Central memory CD8-positive, alpha-beta T cell (primary cell): ENCODE measurements at regions not wholly inside any gene's neighbourhood (a gene's known extent, or its start where the extent isn't known, plus 50 kb on each side); places are given as distances from the start of the nearest gene placed in this dataset.

Source experiments
- ATAC-seq: fragments of 150-1000 bp; cut with Tn5 transposase; replicated peaks from 2 replicates; pipeline ENCODE4 v1.10.0; 2022; ENCODE audit warnings: mild to moderate bottlenecking, moderate FRiP score, moderate number of reproducible peaks; ENCODE audit not compliant: poor library complexity, severe bottlenecking; ENCODE audit errors: extremely low read depth
- DNase-seq, 2 donors: peaks; one replicate each; pipeline ENCODE4 v3.0.0; 2021; ENCODE audit warnings: low spot score in 2 of 2
- H3K27ac Mint-ChIP-seq: one replicate; pipeline ENCODE4 v1.8.0; 2022; ENCODE audit warnings: low read depth, mild to moderate bottlenecking, moderate library complexity, mixed read lengths
- H3K27me3 Mint-ChIP-seq: one replicate; pipeline ENCODE4 v1.8.0; 2022; ENCODE audit warnings: mixed read lengths
- H3K36me3 Mint-ChIP-seq: one replicate; pipeline ENCODE4 v1.8.0; 2022; ENCODE audit warnings: mild to moderate bottlenecking, moderate library complexity, mixed read lengths; ENCODE audit not compliant: insufficient read depth
- H3K4me1 Mint-ChIP-seq: one replicate; pipeline ENCODE4 v1.8.0; 2022; ENCODE audit warnings: mixed read lengths
- H3K4me3 Mint-ChIP-seq: one replicate; pipeline ENCODE4 v1.8.0; 2022; ENCODE audit warnings: mild to moderate bottlenecking, moderate library complexity, mixed read lengths
- H3K9me3 Mint-ChIP-seq: one replicate; pipeline ENCODE4 v1.8.0; 2022; ENCODE audit warnings: mixed read lengths

DNA sequence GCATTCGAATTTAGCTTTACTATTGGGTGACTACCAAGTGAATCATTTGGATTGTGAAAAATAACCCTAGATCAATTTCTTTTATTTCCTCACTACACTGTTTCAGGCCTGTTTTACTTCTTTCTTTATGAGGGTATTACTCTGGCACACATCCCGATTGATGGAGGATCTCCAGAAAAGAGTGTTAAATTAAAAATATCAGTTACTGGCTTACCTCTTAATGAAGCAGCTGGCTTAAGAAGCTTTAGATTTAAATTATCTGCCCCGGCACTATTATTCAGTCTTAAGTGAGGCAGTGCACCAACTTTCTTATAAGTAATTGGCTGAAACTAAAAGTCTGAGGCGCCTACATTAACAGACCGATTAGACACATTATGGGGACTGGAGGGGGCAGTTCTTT lies 1097.4 kb downstream of the TTLL7 start:
- no peaks in the 10 kb centered on the region for H3K4me1 Mint-ChIP-seq
- DNase-seq (no peak), ATAC-seq (no peak)
- H3K9me3 Mint-ChIP-seq = peaks cover 3% of the 10 kb centered on the region
- no peak overlapping the region for H3K27ac Mint-ChIP-seq
- H3K27me3 Mint-ChIP-seq = no peaks in the 10 kb centered on the region
- H3K4me3 Mint-ChIP-seq = no peak overlapping the region
- peaks cover 2% of the 10 kb centered on the region for H3K36me3 Mint-ChIP-seq

DNA sequence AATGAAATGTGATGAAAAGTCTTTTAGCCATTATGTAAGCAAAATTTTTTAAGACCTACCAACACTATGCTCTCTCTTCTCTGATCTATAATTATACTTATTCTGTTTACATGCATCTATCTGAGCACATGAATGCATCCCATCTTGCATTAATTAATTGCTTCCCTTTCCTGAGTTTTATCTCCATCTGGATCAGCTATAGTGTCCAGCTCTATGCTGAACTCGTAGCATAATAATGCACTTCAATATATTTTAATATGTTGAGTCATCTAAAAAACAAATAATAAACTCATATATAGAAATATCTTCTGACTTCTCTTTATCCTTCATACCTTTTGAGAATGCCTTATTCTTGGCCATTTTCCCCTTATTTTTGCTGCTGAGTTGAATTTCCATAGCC lies 1097.8 kb downstream of the TTLL7 start:
- H3K4me1 Mint-ChIP-seq = no peaks in the 10 kb centered on the region

DNA sequence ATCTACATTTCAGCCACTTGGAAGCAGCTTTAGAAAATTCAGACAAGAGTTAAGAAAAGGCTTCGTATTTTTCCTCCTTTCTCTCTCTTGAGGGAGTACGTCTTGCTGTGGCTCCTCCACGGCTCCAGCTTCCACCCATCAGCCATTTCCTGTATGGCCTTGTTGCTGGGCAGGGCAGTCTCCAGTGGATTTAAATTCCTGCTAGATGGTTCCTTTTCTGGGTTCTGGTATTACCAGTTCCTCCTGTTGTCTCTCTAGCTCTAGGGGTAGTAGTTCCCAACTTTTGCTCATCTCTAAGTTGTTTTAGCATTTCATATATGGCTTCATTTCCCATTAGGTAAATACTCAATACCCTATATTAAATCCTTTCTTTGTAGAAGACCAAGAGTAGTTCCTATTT lies 1098.3 kb downstream of the ADGRL2 start:
- Mint-ChIP-seq H3K27me3 (no peaks in the 10 kb centered on the region), H3K27ac (no peak overlapping the region), H3K36me3 (peaks cover 2% of the 10 kb centered on the region), H3K4me3 (no peak overlapping the region), H3K9me3 (peaks cover 6% of the 10 kb centered on the region), H3K4me1 (no peaks in the 10 kb centered on the region)
- DNase-seq (no peak), ATAC-seq (no peak)

More for the DNA sequence above, 1097.8 kb downstream of the TTLL7 start:
- no peak overlapping the region for H3K4me3 Mint-ChIP-seq
- H3K27me3 Mint-ChIP-seq = no peaks in the 10 kb centered on the region
- DNase-seq = no peak
- H3K27ac Mint-ChIP-seq = no peak overlapping the region
- H3K36me3 Mint-ChIP-seq = peaks cover 2% of the 10 kb centered on the region
- peaks cover 5% of the 10 kb centered on the region for H3K9me3 Mint-ChIP-seq
- no peak for ATAC-seq

DNA sequence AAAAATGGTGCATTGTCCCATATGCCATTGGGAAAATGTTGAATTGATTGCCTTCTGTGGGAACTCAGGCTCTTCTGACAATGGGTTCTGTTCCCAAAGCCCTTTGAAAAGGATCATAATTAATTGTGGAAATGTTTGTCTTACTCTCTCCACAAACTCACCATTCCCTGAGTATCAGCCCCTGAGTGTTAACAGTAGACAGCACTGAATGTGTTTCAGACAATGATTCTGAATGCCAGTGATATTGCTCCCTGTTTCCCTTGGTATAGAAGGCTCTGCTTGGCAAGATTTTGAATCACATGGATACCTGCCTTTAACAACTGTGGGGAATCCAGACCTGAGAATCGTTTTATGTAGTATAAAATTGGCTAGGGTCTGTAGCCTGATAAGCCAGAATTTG lies 1096.8 kb downstream of the ADGRL2 start:
- no peaks in the 10 kb centered on the region for H3K27me3 Mint-ChIP-seq
- peaks cover 2% of the 10 kb centered on the region for H3K36me3 Mint-ChIP-seq
- no peak overlapping the region for H3K4me3 Mint-ChIP-seq
- H3K4me1 Mint-ChIP-seq = no peaks in the 10 kb centered on the region
- ATAC-seq (no peak), DNase-seq (no peak)
- H3K27ac Mint-ChIP-seq = no peak overlapping the region
- H3K9me3 Mint-ChIP-seq = peaks cover 11% of the 10 kb centered on the region

DNA sequence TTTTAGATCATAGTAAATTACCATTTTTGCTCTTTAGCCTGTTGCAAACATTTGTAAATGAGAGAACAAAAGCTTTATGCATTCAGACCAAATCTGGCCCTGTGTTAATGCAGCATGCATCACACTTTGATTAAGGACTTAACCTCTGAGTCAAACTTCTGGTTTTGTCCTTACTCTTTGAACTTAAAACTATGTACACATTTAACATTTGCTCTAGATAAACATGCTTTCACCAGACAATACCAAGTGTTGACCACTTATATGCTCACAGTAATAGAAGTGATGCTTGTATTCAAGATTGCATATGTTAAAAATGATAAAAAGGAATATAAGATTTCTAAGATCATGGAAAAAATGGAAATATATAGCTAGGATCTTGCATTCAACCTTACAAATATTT lies 1095.3 kb downstream of the ADGRL2 start:
- no peaks in the 10 kb centered on the region for H3K4me1 Mint-ChIP-seq
- no peaks in the 10 kb centered on the region for H3K27me3 Mint-ChIP-seq
- DNase-seq (no peak), ATAC-seq (no peak)
- H3K27ac Mint-ChIP-seq = no peak overlapping the region
- peaks cover 2% of the 10 kb centered on the region for H3K36me3 Mint-ChIP-seq
- H3K4me3 Mint-ChIP-seq = no peak overlapping the region
- H3K9me3 Mint-ChIP-seq = peaks cover 11% of the 10 kb centered on the region

DNA sequence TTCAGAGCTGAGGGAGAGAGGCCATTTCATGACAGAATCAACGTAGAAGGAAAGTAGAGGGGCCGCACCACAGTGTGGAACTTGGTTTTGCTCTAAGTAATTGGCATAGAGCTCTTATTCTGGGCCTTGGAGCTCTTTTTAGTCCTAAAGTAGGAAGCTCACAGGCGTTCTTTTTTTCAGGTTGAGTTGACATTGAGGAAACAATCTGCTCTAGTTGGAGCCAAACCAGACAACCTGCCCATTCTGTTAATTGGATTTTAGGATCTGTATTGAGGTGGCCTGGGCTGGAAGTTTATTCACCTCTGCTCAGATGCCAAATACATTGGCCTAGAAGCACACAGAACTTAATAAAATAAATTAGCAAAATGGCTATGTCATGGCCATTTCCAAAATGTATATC lies 1093.9 kb downstream of the ADGRL2 start:
- Mint-ChIP-seq H3K9me3 (peaks cover 11% of the 10 kb centered on the region), H3K36me3 (no peaks in the 10 kb centered on the region), H3K27ac (no peak overlapping the region), H3K4me1 (no peaks in the 10 kb centered on the region), H3K27me3 (no peaks in the 10 kb centered on the region), H3K4me3 (no peak overlapping the region)
- DNase-seq = no peak
- no peak for ATAC-seq

DNA sequence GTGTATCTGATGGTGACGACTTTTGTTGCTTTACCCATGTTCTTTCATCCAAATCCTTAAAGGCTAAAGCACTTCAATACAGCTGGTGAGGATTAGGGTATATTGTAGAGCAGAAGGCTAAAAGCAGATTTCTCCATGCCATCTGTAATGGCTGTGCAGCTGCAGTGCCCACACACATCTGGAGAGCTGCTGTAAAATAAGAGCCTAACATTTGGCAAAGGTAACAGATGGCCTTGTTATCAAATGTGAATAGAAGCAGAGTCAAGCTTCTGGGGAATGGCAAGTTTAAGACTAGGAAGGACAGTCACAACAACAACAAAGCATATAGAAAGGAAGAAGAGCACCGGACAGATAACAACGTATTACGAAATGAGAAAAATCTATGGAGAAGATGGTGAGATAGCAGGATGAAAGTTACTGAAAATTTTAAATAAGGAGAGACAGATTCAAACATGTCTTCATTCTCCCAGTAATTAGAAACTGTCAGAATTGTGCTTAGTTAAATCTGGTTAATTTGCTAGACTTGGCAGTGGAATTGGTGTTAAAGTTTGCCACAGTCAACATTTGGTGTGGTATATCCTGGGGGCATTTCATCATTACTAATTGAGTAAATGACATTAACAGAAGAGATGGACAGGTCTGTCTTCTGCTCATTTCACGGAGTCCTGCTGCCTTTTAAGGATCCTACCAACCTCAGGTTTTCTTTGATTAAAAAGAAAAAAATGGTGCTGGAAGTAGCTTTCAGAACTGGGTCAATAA lies 1093.2 kb downstream of the ADGRL2 start:
- ATAC-seq = no peak
- Mint-ChIP-seq H3K36me3 (no peaks in the 10 kb centered on the region), H3K4me1 (no peaks in the 10 kb centered on the region), H3K27me3 (no peaks in the 10 kb centered on the region), H3K9me3 (peaks cover 11% of the 10 kb centered on the region), H3K4me3 (no peak overlapping the region), H3K27ac (no peak overlapping the region)
- DNase-seq = no peak

DNA sequence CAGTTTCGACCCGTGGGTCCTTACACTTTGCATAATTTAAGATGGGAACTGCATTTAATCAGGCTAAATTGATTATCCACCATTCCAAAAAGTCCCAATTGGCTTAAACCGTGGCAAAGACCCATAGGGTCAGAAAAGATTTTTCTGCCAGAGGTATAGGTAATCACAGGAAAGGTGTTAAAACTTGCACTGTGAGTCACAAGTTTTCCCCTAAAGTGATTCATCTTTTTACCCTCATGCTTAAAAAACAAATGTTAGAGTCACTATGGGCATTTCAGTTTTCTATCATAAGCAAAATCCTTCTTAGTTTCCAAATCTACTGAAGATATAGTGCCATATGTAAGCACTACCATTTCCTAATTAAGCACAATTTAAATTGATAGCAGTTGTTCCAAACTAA lies 1079.8 kb downstream of the ADGRL2 start:
- DNase-seq (no peak), ATAC-seq (no peak)
- no peaks in the 10 kb centered on the region for H3K36me3 Mint-ChIP-seq
- no peak overlapping the region for H3K27ac Mint-ChIP-seq
- no peaks in the 10 kb centered on the region for H3K4me1 Mint-ChIP-seq
- no peak overlapping the region for H3K4me3 Mint-ChIP-seq
- peaks cover 11% of the 10 kb centered on the region for H3K9me3 Mint-ChIP-seq
- no peaks in the 10 kb centered on the region for H3K27me3 Mint-ChIP-seq

DNA sequence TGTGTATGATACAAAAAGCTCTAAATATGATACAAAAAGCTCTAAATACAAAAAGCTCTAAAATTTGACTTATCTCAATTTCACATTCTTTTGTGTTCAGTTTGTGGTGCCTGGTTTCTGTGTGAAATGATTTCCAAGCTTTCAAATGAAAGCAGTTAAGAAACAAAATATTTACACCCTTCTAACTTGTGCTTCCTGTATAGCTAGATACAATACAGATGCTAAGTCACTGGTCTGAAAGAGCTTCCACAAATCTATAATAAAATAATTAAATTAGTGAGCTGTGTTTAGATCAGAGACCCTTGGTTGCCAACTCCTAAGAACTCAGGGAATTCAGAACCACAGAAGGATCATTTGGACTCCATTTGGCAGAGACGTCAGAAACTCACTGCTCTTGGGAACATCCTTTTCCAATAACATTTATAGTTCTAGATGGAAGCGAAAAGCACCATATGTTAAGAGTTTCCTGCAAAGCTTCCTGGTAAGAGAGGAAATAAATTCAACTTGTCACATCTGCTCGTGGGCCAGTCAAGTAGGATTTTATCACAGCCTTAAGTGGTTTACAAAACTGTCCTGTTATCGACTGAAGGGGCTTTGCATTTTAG lies 1079.1 kb downstream of the ADGRL2 start:
- peaks cover 12% of the 10 kb centered on the region for H3K9me3 Mint-ChIP-seq
- H3K27ac Mint-ChIP-seq = no peak overlapping the region
- no peak overlapping the region for H3K4me3 Mint-ChIP-seq
- H3K27me3 Mint-ChIP-seq = no peaks in the 10 kb centered on the region
- H3K4me1 Mint-ChIP-seq = no peaks in the 10 kb centered on the region
- DNase-seq (no peak), ATAC-seq (no peak)
- no peaks in the 10 kb centered on the region for H3K36me3 Mint-ChIP-seq

DNA sequence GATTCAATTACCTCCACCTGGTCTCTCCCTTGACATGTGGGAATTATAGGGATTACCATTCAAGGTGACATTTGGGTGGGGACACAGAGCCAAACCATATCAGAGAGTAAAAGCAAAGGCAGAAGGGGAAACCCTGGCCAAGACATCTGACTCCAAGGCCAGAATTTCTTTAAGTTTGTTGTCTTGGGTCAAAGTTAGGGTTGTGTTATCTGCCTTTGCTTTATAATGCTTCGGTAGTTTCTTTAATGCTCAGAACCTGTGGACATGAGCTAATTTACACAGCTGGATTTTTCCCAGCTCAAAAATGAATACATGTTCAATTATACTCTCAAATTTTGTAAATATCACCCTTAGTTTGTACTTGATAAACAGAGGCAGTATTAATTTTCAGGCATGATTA lies 1074.4 kb downstream of the ADGRL2 start:
- H3K27ac Mint-ChIP-seq = no peak overlapping the region
- H3K9me3 Mint-ChIP-seq = peaks cover 26% of the 10 kb centered on the region
- no peak for ATAC-seq
- H3K4me1 Mint-ChIP-seq = no peaks in the 10 kb centered on the region
- H3K36me3 Mint-ChIP-seq = no peaks in the 10 kb centered on the region
- DNase-seq = no peak
- no peaks in the 10 kb centered on the region for H3K27me3 Mint-ChIP-seq
- no peak overlapping the region for H3K4me3 Mint-ChIP-seq

DNA sequence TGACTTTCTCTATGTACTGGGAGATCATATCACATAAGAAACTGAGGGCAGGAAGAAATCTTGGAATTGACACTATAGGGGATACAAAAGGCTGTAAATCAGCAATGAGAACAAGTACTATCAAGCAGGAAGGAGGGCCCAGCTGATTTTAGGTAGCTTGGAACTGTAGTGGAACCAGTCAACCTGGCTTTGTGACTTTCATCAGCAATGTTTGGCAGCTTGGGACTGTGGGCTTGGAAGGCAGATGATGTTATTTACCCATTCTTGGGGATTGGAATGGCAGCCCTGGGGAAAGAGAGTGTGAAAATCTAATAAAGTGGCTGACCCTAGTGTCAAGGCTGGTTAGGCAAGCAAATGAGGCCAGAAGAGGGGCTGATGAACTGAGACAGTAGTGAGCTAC lies 1073.3 kb downstream of the ADGRL2 start:
- H3K9me3 Mint-ChIP-seq = peaks cover 26% of the 10 kb centered on the region
- H3K4me1 Mint-ChIP-seq = no peaks in the 10 kb centered on the region
- no peak overlapping the region for H3K27ac Mint-ChIP-seq
- DNase-seq (no peak), ATAC-seq (no peak)
- no peaks in the 10 kb centered on the region for H3K27me3 Mint-ChIP-seq
- no peak overlapping the region for H3K4me3 Mint-ChIP-seq
- H3K36me3 Mint-ChIP-seq = no peaks in the 10 kb centered on the region

DNA sequence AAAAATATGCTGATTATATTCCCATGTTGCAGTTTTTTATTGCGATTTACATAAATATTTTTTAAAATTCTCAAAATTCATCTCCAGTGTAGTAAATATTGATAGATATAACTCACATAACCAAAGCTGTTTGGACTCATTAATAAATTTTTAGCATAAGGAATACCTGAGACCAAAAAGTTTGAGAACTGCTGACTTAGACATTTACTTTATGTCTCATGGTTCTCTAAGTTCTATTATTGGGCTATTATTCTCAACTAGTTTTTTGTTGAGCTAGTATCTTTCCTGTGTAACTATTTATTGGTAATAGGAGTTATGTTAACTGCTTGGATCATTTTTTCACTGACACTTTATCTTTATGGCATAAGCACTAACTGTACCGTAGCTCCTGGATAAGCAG lies 1069.6 kb downstream of the ADGRL2 start:
- Mint-ChIP-seq H3K27me3 (no peaks in the 10 kb centered on the region), H3K27ac (no peak overlapping the region), H3K9me3 (peaks cover 32% of the 10 kb centered on the region), H3K36me3 (no peaks in the 10 kb centered on the region), H3K4me1 (no peaks in the 10 kb centered on the region), H3K4me3 (no peak overlapping the region)
- ATAC-seq (no peak), DNase-seq (no peak)

DNA sequence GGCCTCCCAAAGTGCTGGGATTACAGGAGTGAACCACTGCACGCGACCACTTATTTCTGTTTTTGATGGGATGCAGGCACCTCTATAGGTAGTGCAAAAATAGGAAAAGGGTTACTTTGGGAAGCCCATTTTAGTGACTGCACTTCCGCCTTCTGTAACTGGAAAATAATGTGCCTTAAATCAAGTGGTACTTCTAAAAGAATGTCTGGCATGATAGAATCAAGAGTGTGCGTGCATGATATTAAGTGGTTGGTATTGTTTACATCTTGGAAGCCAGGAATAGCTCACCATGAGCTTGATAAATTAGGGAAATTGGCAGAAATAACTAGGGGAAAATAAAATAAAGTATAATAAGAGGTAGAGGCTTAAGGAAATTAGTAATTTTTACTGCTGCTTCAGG lies 1067.0 kb downstream of the ADGRL2 start:
- DNase-seq (no peak), ATAC-seq (no peak)
- Mint-ChIP-seq H3K27me3 (no peaks in the 10 kb centered on the region), H3K27ac (no peak overlapping the region), H3K4me3 (no peak overlapping the region), H3K9me3 (peaks cover 18% of the 10 kb centered on the region), H3K36me3 (no peaks in the 10 kb centered on the region), H3K4me1 (no peaks in the 10 kb centered on the region)
